Neural cell (in vitro differentiated cells): ENCODE measurements at regions not wholly inside any gene's neighbourhood (a gene's known extent, or its start where the extent isn't known, plus 50 kb on each side); places are given as distances from the start of the nearest gene placed in this dataset.

ENCODE experiments used
- H2AFZ ChIP-seq: fragments of 200-600, 300-800 bp; sonication (generic), shearing (Covaris generic); 2 replicates; pipeline ENCODE4 v1.6.0; 2014; ENCODE audit warnings: low read depth, mild to moderate bottlenecking, antibody characterized with exemption, low read length, moderate library complexity
- H3F3A ChIP-seq: fragments of 200-600 bp; shearing (Covaris generic); 2 replicates; pipeline ENCODE4 v1.6.1; 2016; ENCODE audit warnings: mild to moderate bottlenecking, moderate library complexity, mixed read lengths, antibody characterized with exemption, low read length; ENCODE audit not compliant: insufficient read depth, poor library complexity, severe bottlenecking
- H3K27ac ChIP-seq: fragments of 200-600, 300-800 bp; sonication (generic), shearing (Covaris generic); 2 replicates; pipeline ENCODE4 v1.5.1; 2014; ENCODE audit warnings: mild to moderate bottlenecking, low read length, moderate library complexity
- H3K27me3 ChIP-seq: fragments of 300-800, 200-600 bp; sonication (generic), shearing (Covaris generic); 2 replicates; pipeline ENCODE4 v1.6.0; 2014; ENCODE audit warnings: mild to moderate bottlenecking, low read depth, low read length, moderate library complexity; ENCODE audit not compliant: insufficient read depth
- H3K36me3 ChIP-seq: fragments of 300-800, 200-600 bp; sonication (generic), shearing (Covaris generic); 2 replicates; pipeline ENCODE4 v1.5.1; 2014; ENCODE audit warnings: mild to moderate bottlenecking, antibody characterized with exemption, low read length, moderate library complexity; ENCODE audit not compliant: insufficient read depth
- H3K4me2 ChIP-seq: fragments of 300-800, 200-600 bp; sonication (generic), shearing (Covaris generic); 2 replicates; pipeline ENCODE4 v1.6.0; 2014; ENCODE audit warnings: mild to moderate bottlenecking, low read length
- H3K4me3 ChIP-seq: fragments of 300-800, 200-600 bp; sonication (generic), shearing (Covaris generic); 2 replicates; pipeline ENCODE4 v1.5.1; 2014; ENCODE audit warnings: mild to moderate bottlenecking, low read length, moderate library complexity
- H3K79me2 ChIP-seq: fragments of 200-600 bp; shearing (Covaris generic); replicated peaks from 2 replicates; pipeline ENCODE4 v1.6.0; 2014; ENCODE audit warnings: mild to moderate bottlenecking, low read length, moderate library complexity; ENCODE audit not compliant: insufficient read depth
- H3K9ac ChIP-seq: fragments of 300-800, 200-600 bp; sonication (generic), shearing (Covaris generic); 2 replicates; pipeline ENCODE4 v1.6.1; 2016; ENCODE audit warnings: mild to moderate bottlenecking, low read length, mixed read lengths
- H3K9me2 ChIP-seq: fragments of 200-600 bp; shearing (Covaris generic); 2 replicates; pipeline ENCODE4 v1.6.1; 2016; ENCODE audit warnings: mild to moderate bottlenecking, low read length, mixed read lengths; ENCODE audit not compliant: insufficient read depth
- H3K9me3 ChIP-seq: fragments of 200-600, 300-800 bp; sonication (generic), shearing (Covaris generic); 2 replicates; pipeline ENCODE4 v1.6.1; 2016; ENCODE audit warnings: mild to moderate bottlenecking, mixed run types, low read length, moderate library complexity, mixed read lengths
- H4K20me1 ChIP-seq: fragments of 200-600 bp; shearing (Covaris generic); 2 replicates; pipeline ENCODE4 v1.6.1; 2016; ENCODE audit warnings: mild to moderate bottlenecking, mixed run types; ENCODE audit not compliant: insufficient read depth
- CTCF ChIP-seq: fragments of 450-650 bp; IDR thresholded peaks from 2 replicates; pipeline ENCODE4 v1.5.1; 2014; ENCODE audit warnings: antibody characterized with exemption, mild to moderate bottlenecking, moderate library complexity; ENCODE audit not compliant: poor library complexity, severe bottlenecking
- EP300 ChIP-seq: fragments of 450-650 bp; conservative IDR thresholded peaks from 2 replicates; pipeline ENCODE4 v1.6.1; 2014; ENCODE audit warnings: antibody characterized with exemption, mild to moderate bottlenecking, moderate library complexity; ENCODE audit not compliant: poor library complexity, severe bottlenecking
- EZH2 ChIP-seq: fragments of 200-600, 300-800 bp; shearing (Covaris generic), sonication (generic); IDR thresholded peaks from 2 replicates; pipeline ENCODE4 v1.6.1; 2014; ENCODE audit warnings: antibody characterized with exemption, low read length, borderline replicate concordance, mild to moderate bottlenecking; ENCODE audit not compliant: insufficient read depth, poor library complexity, severe bottlenecking
- MXI1 ChIP-seq: fragments of 450-650 bp; conservative IDR thresholded peaks from 2 replicates; pipeline ENCODE4 v1.6.1; 2014; ENCODE audit warnings: antibody characterized with exemption, mild to moderate bottlenecking; ENCODE audit not compliant: poor library complexity, severe bottlenecking
- POLR2AphosphoS5 ChIP-seq: IDR thresholded peaks from 2 replicates; pipeline ENCODE4 v1.6.1; 2012
- RAD21 ChIP-seq: fragments of 450-650 bp; conservative IDR thresholded peaks from 2 replicates; pipeline ENCODE4 v1.6.1; 2014; ENCODE audit warnings: antibody characterized with exemption, mild to moderate bottlenecking, moderate library complexity
- REST ChIP-seq: IDR thresholded peaks from 2 replicates; pipeline ENCODE4 v1.6.1; 2012; ENCODE audit warnings: borderline replicate concordance
- SMC3 ChIP-seq: fragments of 450-650 bp; conservative IDR thresholded peaks from 2 replicates; pipeline ENCODE4 v1.6.1; 2014; ENCODE audit warnings: antibody characterized with exemption, mild to moderate bottlenecking, moderate library complexity; ENCODE audit not compliant: poor library complexity
- TAF1 ChIP-seq: IDR thresholded peaks from 2 replicates; pipeline ENCODE4 v1.6.1; 2012; ENCODE audit warnings: low read depth

- no peaks in the 10 kb centered on the region for H4K20me1 ChIP-seq
- no peaks in the 10 kb centered on the region for H3K27me3 ChIP-seq
- H3K36me3 ChIP-seq: no peaks in the 10 kb centered on the region
- H2AFZ ChIP-seq: peak overlapping the region; percentile 17
- TF ChIP-seq TAF1 (no peak), CTCF (no peak), REST (no peak), EZH2 (no peak), POLR2AphosphoS5 (peak; percentile 92), MXI1 (no peak), EP300 (peak; percentile 90), RAD21 (peak; percentile 31), SMC3 (peak; percentile 30)
- no peaks in the 10 kb centered on the region for H3K9me3 ChIP-seq
- no peak overlapping the region for H3K4me2 ChIP-seq
- H3F3A ChIP-seq: no peaks in the 10 kb centered on the region
- H3K27ac ChIP-seq: peak overlapping the region; percentile 9
- H3K79me2 ChIP-seq: no peaks in the 10 kb centered on the region
- H3K9ac ChIP-seq: no peak overlapping the region
- no peaks in the 10 kb centered on the region for H3K9me2 ChIP-seq
- no peak overlapping the region for H3K4me3 ChIP-seq
Measured at GRCh38 chr10:10039595-10039994, 978.1 kb upstream of the CELF2 start.

GRCh38 chr10:10043083-10043482 lies 974.6 kb upstream of the CELF2 start:
- TF ChIP-seq EP300: no peak
- no peak for TF ChIP-seq RAD21
- TF ChIP-seq SMC3: no peak
- no peak for TF ChIP-seq EZH2
- no peak for TF ChIP-seq TAF1
- no peak for TF ChIP-seq POLR2AphosphoS5
- TF ChIP-seq MXI1: no peak
- no peak for TF ChIP-seq CTCF
- no peak for TF ChIP-seq REST
- Histone ChIP-seq H4K20me1 (no peaks in the 10 kb centered on the region), H3K36me3 (no peaks in the 10 kb centered on the region), H3K79me2 (no peaks in the 10 kb centered on the region), H3K9me3 (no peaks in the 10 kb centered on the region), H3K27me3 (no peaks in the 10 kb centered on the region), H2AFZ (no peak overlapping the region), H3K27ac (no peak overlapping the region), H3K9me2 (no peaks in the 10 kb centered on the region), H3F3A (no peaks in the 10 kb centered on the region), H3K9ac (no peak overlapping the region), H3K4me2 (no peak overlapping the region), H3K4me3 (no peak overlapping the region)
